Neural crest cell (in vitro differentiated cells): ENCODE measurements at regions not wholly inside any gene's neighbourhood (a gene's known extent, or its start where the extent isn't known, plus 50 kb on each side); places are given as distances from the start of the nearest gene placed in this dataset.
A peak's percentile ranks its signal among the peaks of the same experiment; 100 is the strongest.

Source experiments
- DNase-seq: peaks from one replicate; pipeline ENCODE4 v3.0.0; 2021; ENCODE audit warnings: low read depth, mixed read lengths, low spot score
- H3K27ac Mint-ChIP-seq: one replicate; pipeline ENCODE4 v1.8.0; 2021; ENCODE audit warnings: mild to moderate bottlenecking, mixed read lengths; ENCODE audit not compliant: unreplicated experiment
- H3K27me3 Mint-ChIP-seq: 2 replicates; pipeline ENCODE4 v1.8.0; 2021; ENCODE audit warnings: low read depth, mild to moderate bottlenecking, mixed read lengths
- H3K36me3 Mint-ChIP-seq: 2 replicates; pipeline ENCODE4 v1.8.0; 2021; ENCODE audit warnings: low read depth, mild to moderate bottlenecking, mixed read lengths
- H3K4me1 Mint-ChIP-seq: 2 replicates; pipeline ENCODE4 v1.8.0; 2021; ENCODE audit warnings: mixed read lengths
- H3K4me3 Mint-ChIP-seq: one replicate; pipeline ENCODE4 v1.8.0; 2021; ENCODE audit warnings: mild to moderate bottlenecking, mixed read lengths
- H3K9me3 Mint-ChIP-seq: 2 replicates; pipeline ENCODE4 v1.8.0; 2021; ENCODE audit warnings: mixed read lengths
- TF ChIP-seq, protein P1 (sequence below): fragments of 200-600 bp; sonication (generic); conservative IDR thresholded peaks from 2 replicates; pipeline ENCODE4 v1.5.0; 2021; ENCODE audit warnings: antibody characterized with exemption, mild to moderate bottlenecking

DNA sequence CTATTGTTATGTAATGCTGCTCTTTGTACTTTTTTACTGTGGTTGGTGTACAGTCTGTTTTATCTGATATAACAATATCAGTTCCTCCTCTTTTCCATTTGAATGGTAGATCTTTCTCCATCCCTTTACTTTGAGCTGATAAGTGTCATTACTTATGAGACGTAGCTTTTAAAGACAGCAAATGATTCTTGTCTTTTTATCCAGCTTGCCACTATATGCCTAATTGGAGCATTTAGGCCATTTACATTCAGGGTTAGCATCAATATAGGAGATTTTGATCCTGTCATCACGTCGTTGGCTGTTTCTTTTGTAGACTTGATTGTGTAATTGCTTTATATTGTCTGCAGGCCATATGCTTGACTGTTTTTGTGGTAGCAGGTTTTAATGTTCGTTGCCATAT lies 894.2 kb upstream of the ATXN8OS start:
- Mint-ChIP-seq H3K9me3 (peaks cover 2% of the 10 kb centered on the region), H3K4me3 (no peak overlapping the region), H3K27me3 (no peaks in the 10 kb centered on the region), H3K27ac (no peak overlapping the region), H3K4me1 (no peaks in the 10 kb centered on the region), H3K36me3 (peaks cover 2% of the 10 kb centered on the region)
- no peak for DNase-seq
- TF ChIP-seq, protein P1, sequence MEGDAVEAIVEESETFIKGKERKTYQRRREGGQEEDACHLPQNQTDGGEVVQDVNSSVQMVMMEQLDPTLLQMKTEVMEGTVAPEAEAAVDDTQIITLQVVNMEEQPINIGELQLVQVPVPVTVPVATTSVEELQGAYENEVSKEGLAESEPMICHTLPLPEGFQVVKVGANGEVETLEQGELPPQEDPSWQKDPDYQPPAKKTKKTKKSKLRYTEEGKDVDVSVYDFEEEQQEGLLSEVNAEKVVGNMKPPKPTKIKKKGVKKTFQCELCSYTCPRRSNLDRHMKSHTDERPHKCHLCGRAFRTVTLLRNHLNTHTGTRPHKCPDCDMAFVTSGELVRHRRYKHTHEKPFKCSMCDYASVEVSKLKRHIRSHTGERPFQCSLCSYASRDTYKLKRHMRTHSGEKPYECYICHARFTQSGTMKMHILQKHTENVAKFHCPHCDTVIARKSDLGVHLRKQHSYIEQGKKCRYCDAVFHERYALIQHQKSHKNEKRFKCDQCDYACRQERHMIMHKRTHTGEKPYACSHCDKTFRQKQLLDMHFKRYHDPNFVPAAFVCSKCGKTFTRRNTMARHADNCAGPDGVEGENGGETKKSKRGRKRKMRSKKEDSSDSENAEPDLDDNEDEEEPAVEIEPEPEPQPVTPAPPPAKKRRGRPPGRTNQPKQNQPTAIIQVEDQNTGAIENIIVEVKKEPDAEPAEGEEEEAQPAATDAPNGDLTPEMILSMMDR: no peak

GRCh38 chr13:69204620-69205019 lies 903.0 kb upstream of the ATXN8OS start:
- H3K9me3 Mint-ChIP-seq: peaks cover 3% of the 10 kb centered on the region
- no peak overlapping the region for H3K27ac Mint-ChIP-seq
- no peaks in the 10 kb centered on the region for H3K27me3 Mint-ChIP-seq
- DNase-seq: no peak
- TF ChIP-seq, protein P1: no peak
- no peak overlapping the region for H3K4me3 Mint-ChIP-seq
- no peaks in the 10 kb centered on the region for H3K36me3 Mint-ChIP-seq
- H3K4me1 Mint-ChIP-seq: peaks cover 3% of the 10 kb centered on the region

GRCh38 chr13:69202996-69203395 lies 904.6 kb upstream of the ATXN8OS start:
- Mint-ChIP-seq H3K27ac (no peak overlapping the region), H3K4me3 (no peak overlapping the region), H3K36me3 (no peaks in the 10 kb centered on the region), H3K9me3 (peaks cover 3% of the 10 kb centered on the region), H3K27me3 (no peaks in the 10 kb centered on the region), H3K4me1 (peaks cover 6% of the 10 kb centered on the region)
- TF ChIP-seq, protein P1: no peak
- no peak for DNase-seq

DNA sequence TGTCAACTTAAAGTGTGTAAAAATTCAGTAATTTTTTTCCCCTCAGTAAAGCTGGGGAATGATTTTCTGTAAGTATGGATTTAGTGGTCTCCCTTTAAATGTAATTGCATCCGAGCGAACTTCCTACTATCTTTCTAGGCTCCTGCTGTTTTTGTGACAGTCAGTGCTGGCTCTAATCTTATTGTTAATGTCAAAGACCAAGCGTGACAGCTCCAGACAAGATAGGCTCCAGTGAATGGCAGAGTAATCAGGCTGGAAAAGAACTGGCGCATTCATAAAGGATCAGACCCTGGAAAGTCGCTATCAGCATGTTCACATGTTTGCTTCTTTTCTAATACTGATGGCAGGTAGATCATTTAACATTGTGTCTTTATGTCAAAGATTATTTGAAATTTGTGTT lies 908.0 kb upstream of the ATXN8OS start:
- peak; percentile 6 for DNase-seq
- H3K36me3 Mint-ChIP-seq: no peaks in the 10 kb centered on the region
- H3K27me3 Mint-ChIP-seq: no peaks in the 10 kb centered on the region
- H3K9me3 Mint-ChIP-seq: no peaks in the 10 kb centered on the region
- H3K4me3 Mint-ChIP-seq: no peak overlapping the region
- TF ChIP-seq, protein P1: no peak
- H3K4me1 Mint-ChIP-seq: peaks cover 6% of the 10 kb centered on the region
- no peak overlapping the region for H3K27ac Mint-ChIP-seq

- Mint-ChIP-seq H3K36me3 (no peaks in the 10 kb centered on the region), H3K9me3 (no peaks in the 10 kb centered on the region), H3K27ac (no peak overlapping the region), H3K27me3 (no peaks in the 10 kb centered on the region), H3K4me3 (no peak overlapping the region), H3K4me1 (peaks cover 6% of the 10 kb centered on the region)
- TF ChIP-seq, protein P1: no peak
- DNase-seq: no peak
Measured at GRCh38 chr13:69198706-69199105, 908.9 kb upstream of the ATXN8OS start.

DNA sequence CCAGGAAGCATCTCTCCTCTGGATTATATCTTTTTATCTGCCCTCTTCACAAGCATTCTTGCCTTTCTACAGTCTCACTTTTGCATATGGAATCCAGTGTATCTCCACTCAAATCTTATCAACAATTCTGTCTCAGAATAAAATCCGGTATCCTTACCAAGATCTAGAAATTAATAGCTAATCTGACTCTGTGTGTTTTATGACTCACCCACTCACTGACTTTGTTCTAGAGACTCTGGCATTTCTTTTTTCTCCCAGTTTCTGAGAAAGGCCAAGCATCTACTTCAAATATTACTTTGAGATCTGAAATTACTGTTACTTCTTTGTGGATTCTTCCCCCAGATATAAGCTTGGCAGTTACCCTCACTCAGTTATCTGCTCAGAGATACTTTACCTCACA lies 913.5 kb upstream of the ATXN8OS start:
- no peaks in the 10 kb centered on the region for H3K4me1 Mint-ChIP-seq
- H3K27me3 Mint-ChIP-seq: no peaks in the 10 kb centered on the region
- H3K36me3 Mint-ChIP-seq: no peaks in the 10 kb centered on the region
- no peak for DNase-seq
- no peak overlapping the region for H3K27ac Mint-ChIP-seq
- H3K9me3 Mint-ChIP-seq: no peaks in the 10 kb centered on the region
- H3K4me3 Mint-ChIP-seq: no peak overlapping the region
- TF ChIP-seq, protein P1: no peak
